ENCODE measurements at regions not wholly inside any gene's neighbourhood (a gene's known extent, or its start where the extent isn't known, plus 50 kb on each side); places are given as distances from the start of the nearest gene placed in this dataset.

- Mint-ChIP-seq H3K36me3 (ENCODE audit: low read depth, unreplicated experiment) (no peaks in the 10 kb centered on the region), H3K4me3 (ENCODE audit: unreplicated experiment) (no peak overlapping the region), H3K27ac (ENCODE audit: unreplicated experiment) (no peak overlapping the region), H3K4me1 (ENCODE audit: low read depth, unreplicated experiment) (peaks cover 8% of the 10 kb centered on the region), H3K9me3 (ENCODE audit: unreplicated experiment) (peaks cover 7% of the 10 kb centered on the region), H3K27me3 (ENCODE audit: low read depth, unreplicated experiment) (no peaks in the 10 kb centered on the region)
- Histone ChIP-seq H3K4me1 (ENCODE audit: insufficient read depth, low read length) (no peaks in the 10 kb centered on the region), H3K79me2 (ENCODE audit: insufficient read depth, low read length) (no peaks in the 10 kb centered on the region), H2AFZ (ENCODE audit: low read depth, low read length) (no peak overlapping the region), H3K9me3 (ENCODE audit: insufficient read depth, low read depth, low read length) (no peaks in the 10 kb centered on the region), H3K4me2 (ENCODE audit: low read length) (no peak overlapping the region), H3K36me3 (ENCODE audit: insufficient read depth, low read length) (no peaks in the 10 kb centered on the region), H3K4me3 (ENCODE audit: insufficient read depth, low read depth, low read length) (no peak overlapping the region), H3K9ac (ENCODE audit: low read length) (no peak overlapping the region), H3K27ac (ENCODE audit: low read depth, low read length) (no peak overlapping the region), H4K20me1 (ENCODE audit: insufficient read depth, low read length) (no peaks in the 10 kb centered on the region), H3K27me3 (ENCODE audit: insufficient read depth, low read length) (no peaks in the 10 kb centered on the region)
- TF ChIP-seq EZH2 (IDR thresholded peaks at IDR 0.05; ENCODE audit: insufficient read depth, low read length) (no peak), CTCF (IDR thresholded peaks at IDR 0.05; ENCODE audit: insufficient read depth, low read depth, low read length) (no peak)
- DNase-seq (ENCODE audit: low read depth) (no peak), FAIRE-seq (no peak)
These were observed 113.0 kb downstream of the BASP1 start for GRCh38 chr5:17330386-17330785.

GRCh38 chr5:17331651-17332050, 114.2 kb downstream of the BASP1 start:
- Histone ChIP-seq H3K27me3 (ENCODE audit: insufficient read depth, low read length) (no peaks in the 10 kb centered on the region), H3K4me1 (ENCODE audit: insufficient read depth, low read length) (no peaks in the 10 kb centered on the region), H3K79me2 (ENCODE audit: insufficient read depth, low read length) (no peaks in the 10 kb centered on the region), H3K9me3 (ENCODE audit: insufficient read depth, low read depth, low read length) (peaks cover 4% of the 10 kb centered on the region), H3K36me3 (ENCODE audit: insufficient read depth, low read length) (no peaks in the 10 kb centered on the region), H2AFZ (ENCODE audit: low read depth, low read length) (no peak overlapping the region), H3K4me3 (ENCODE audit: insufficient read depth, low read depth, low read length) (no peak overlapping the region), H4K20me1 (ENCODE audit: insufficient read depth, low read length) (no peaks in the 10 kb centered on the region), H3K27ac (ENCODE audit: low read depth, low read length) (no peak overlapping the region), H3K4me2 (ENCODE audit: low read length) (no peak overlapping the region), H3K9ac (ENCODE audit: low read length) (no peak overlapping the region)
- DNase-seq (ENCODE audit: low read depth) (no peak), FAIRE-seq (no peak)
- Mint-ChIP-seq H3K9me3 (ENCODE audit: unreplicated experiment) (peaks cover 6% of the 10 kb centered on the region), H3K27me3 (ENCODE audit: low read depth, unreplicated experiment) (no peaks in the 10 kb centered on the region), H3K36me3 (ENCODE audit: low read depth, unreplicated experiment) (no peaks in the 10 kb centered on the region), H3K27ac (ENCODE audit: unreplicated experiment) (no peak overlapping the region), H3K4me1 (ENCODE audit: low read depth, unreplicated experiment) (peaks cover 8% of the 10 kb centered on the region), H3K4me3 (ENCODE audit: unreplicated experiment) (no peak overlapping the region)
- no peak for TF ChIP-seq CTCF (IDR thresholded peaks at IDR 0.05; ENCODE audit: insufficient read depth, low read depth, low read length)
- TF ChIP-seq EZH2 (IDR thresholded peaks at IDR 0.05; ENCODE audit: insufficient read depth, low read length): no peak

GRCh38 chr5:17333755-17334154, 116.3 kb downstream of the BASP1 start:
- H4K20me1 ChIP-seq (ENCODE audit: insufficient read depth, low read length): no peaks in the 10 kb centered on the region
- no peaks in the 10 kb centered on the region for H3K36me3 ChIP-seq (ENCODE audit: insufficient read depth, low read length)
- no peaks in the 10 kb centered on the region for H3K4me1 ChIP-seq (ENCODE audit: insufficient read depth, low read length)
- TF ChIP-seq CTCF (IDR thresholded peaks at IDR 0.05; ENCODE audit: insufficient read depth, low read depth, low read length) (no peak), EZH2 (IDR thresholded peaks at IDR 0.05; ENCODE audit: insufficient read depth, low read length) (no peak)
- DNase-seq (ENCODE audit: low read depth) (no peak), FAIRE-seq (no peak)
- H3K79me2 ChIP-seq (ENCODE audit: insufficient read depth, low read length): no peaks in the 10 kb centered on the region
- Mint-ChIP-seq H3K9me3 (ENCODE audit: unreplicated experiment) (peaks cover 11% of the 10 kb centered on the region), H3K27ac (ENCODE audit: unreplicated experiment) (no peak overlapping the region), H3K36me3 (ENCODE audit: low read depth, unreplicated experiment) (peaks cover 2% of the 10 kb centered on the region), H3K4me3 (ENCODE audit: unreplicated experiment) (no peak overlapping the region), H3K4me1 (ENCODE audit: low read depth, unreplicated experiment) (peaks cover 8% of the 10 kb centered on the region), H3K27me3 (ENCODE audit: low read depth, unreplicated experiment) (no peaks in the 10 kb centered on the region)
- no peaks in the 10 kb centered on the region for H3K27me3 ChIP-seq (ENCODE audit: insufficient read depth, low read length)
- H3K9ac ChIP-seq (ENCODE audit: low read length): no peak overlapping the region
- peaks cover 13% of the 10 kb centered on the region for H3K9me3 ChIP-seq (ENCODE audit: insufficient read depth, low read depth, low read length)
- H3K4me3 ChIP-seq (ENCODE audit: insufficient read depth, low read depth, low read length): no peak overlapping the region
- no peak overlapping the region for H3K27ac ChIP-seq (ENCODE audit: low read depth, low read length)
- H2AFZ ChIP-seq (ENCODE audit: low read depth, low read length): no peak overlapping the region
- H3K4me2 ChIP-seq (ENCODE audit: low read length): no peak overlapping the region

All from astrocyte (in vitro differentiated cells and primary cell).